OCI-LY1 (cell line): ENCODE measurements at regions not wholly inside any gene's neighbourhood (a gene's known extent, or its start where the extent isn't known, plus 50 kb on each side); places are given as distances from the start of the nearest gene placed in this dataset.

Experiments
- H2AFZ ChIP-seq: fragments of 200-600 bp; sonication (generic), shearing (Covaris generic); 2 replicates; pipeline ENCODE4 v1.6.0; 2014; ENCODE audit warnings: antibody characterized with exemption, mild to moderate bottlenecking, low read length
- H3F3A ChIP-seq: fragments of 200-600 bp; sonication (generic), shearing (Covaris generic); 2 replicates; pipeline ENCODE4 v1.6.0; 2014; ENCODE audit warnings: mild to moderate bottlenecking, antibody characterized with exemption, low read length, moderate library complexity; ENCODE audit not compliant: insufficient read depth
- H3K27ac ChIP-seq: fragments of 200-600 bp; sonication (generic); 2 replicates; pipeline ENCODE4 v1.5.1; 2014; ENCODE audit warnings: low read length, mixed run types, mild to moderate bottlenecking, low read depth; ENCODE audit not compliant: poor library complexity, severe bottlenecking
- H3K27me3 ChIP-seq: fragments of 200-600 bp; sonication (generic); 2 replicates; pipeline ENCODE4 v1.6.0; 2014; ENCODE audit warnings: antibody characterized with exemption, mild to moderate bottlenecking, low read length, moderate library complexity; ENCODE audit not compliant: insufficient read depth
- H3K36me3 ChIP-seq: fragments of 200-600 bp; sonication (generic); 2 replicates; pipeline ENCODE4 v1.6.1; 2014; ENCODE audit warnings: mild to moderate bottlenecking, antibody characterized with exemption, low read length, moderate library complexity, mixed read lengths; ENCODE audit not compliant: insufficient read depth
- H3K4me1 ChIP-seq: fragments of 200-600 bp; sonication (generic); 2 replicates; pipeline ENCODE4 v1.5.1; 2014; ENCODE audit warnings: mild to moderate bottlenecking, low read length, moderate library complexity; ENCODE audit not compliant: insufficient read depth, severe bottlenecking
- H3K4me2 ChIP-seq: fragments of 200-600 bp; sonication (generic), shearing (Covaris generic); 2 replicates; pipeline ENCODE4 v1.6.1; 2014; ENCODE audit warnings: low read length
- H3K4me3 ChIP-seq: fragments of 200-600 bp; sonication (generic); 2 replicates; pipeline ENCODE4 v1.5.1; 2014; ENCODE audit warnings: low read length, low read depth, mild to moderate bottlenecking, mixed read lengths; ENCODE audit not compliant: poor library complexity, severe bottlenecking
- H3K79me2 ChIP-seq: fragments of 200-600 bp; shearing (Covaris generic); 2 replicates; pipeline ENCODE4 v1.6.1; 2016; ENCODE audit warnings: mixed run types, low read length, mixed read lengths; ENCODE audit not compliant: insufficient read depth
- H3K9ac ChIP-seq: fragments of 200-600 bp; sonication (generic), shearing (Covaris generic); 2 replicates; pipeline ENCODE4 v1.6.1; 2014; ENCODE audit warnings: mild to moderate bottlenecking, low read length, mixed read lengths
- H3K9me2 ChIP-seq: fragments of 200-600 bp; sonication (generic), shearing (Covaris generic); 2 replicates; pipeline ENCODE4 v1.6.1; 2014; ENCODE audit warnings: low read depth, mild to moderate bottlenecking, low read length, mixed read lengths
- H3K9me3 ChIP-seq: fragments of 200-600 bp; shearing (Covaris generic); 2 replicates; pipeline ENCODE4 v1.6.1; 2014; ENCODE audit warnings: low read length, mixed read lengths
- H4K20me1 ChIP-seq: fragments of 200-600 bp; sonication (generic), shearing (Covaris generic); 2 replicates; pipeline ENCODE4 v1.6.0; 2016; ENCODE audit warnings: mild to moderate bottlenecking, low read length; ENCODE audit not compliant: insufficient read depth
- EZH2 ChIP-seq: fragments of 200-600 bp; sonication (generic), shearing (Covaris generic); IDR thresholded peaks from 2 replicates; pipeline ENCODE4 v1.8.0; 2017; ENCODE audit warnings: borderline replicate concordance, mixed run types, mild to moderate bottlenecking, antibody characterized with exemption, low read length, moderate library complexity, mixed read lengths
- TF ChIP-seq, protein P1 (sequence below): fragments of 200-600 bp; sonication (generic), shearing (Covaris generic); IDR thresholded peaks from 2 replicates; pipeline ENCODE4 v1.5.1; 2017; ENCODE audit warnings: mild to moderate bottlenecking, antibody characterized with exemption, low read length, moderate library complexity, mixed read lengths

DNA sequence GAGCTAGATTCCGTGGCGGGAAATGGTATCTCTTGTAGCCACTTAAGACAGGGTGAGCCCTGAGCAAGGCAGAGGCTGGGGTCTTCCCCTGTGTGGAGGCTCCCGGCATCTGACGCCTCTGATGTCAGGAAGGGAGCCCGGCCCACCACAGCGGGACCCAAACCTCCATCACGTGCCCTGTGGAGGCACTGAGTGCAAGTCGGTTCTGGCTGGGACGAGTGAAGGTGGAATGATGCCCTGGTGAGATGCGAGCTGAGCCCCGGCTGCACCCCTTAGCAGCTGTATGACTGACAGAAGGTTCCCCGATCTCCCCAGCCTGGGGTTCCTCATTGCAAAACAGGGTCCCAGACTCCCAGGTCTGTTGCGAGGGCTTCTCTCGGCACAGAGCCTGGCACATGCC lies 187.4 kb upstream of the TNRC6C start:
- H3K36me3 ChIP-seq, result no peaks in the 10 kb centered on the region
- no peak overlapping the region for H3K4me2 ChIP-seq
- peaks cover 10% of the 10 kb centered on the region; the same call in 1 of the 2 replicates for H3K27me3 ChIP-seq

DNA sequence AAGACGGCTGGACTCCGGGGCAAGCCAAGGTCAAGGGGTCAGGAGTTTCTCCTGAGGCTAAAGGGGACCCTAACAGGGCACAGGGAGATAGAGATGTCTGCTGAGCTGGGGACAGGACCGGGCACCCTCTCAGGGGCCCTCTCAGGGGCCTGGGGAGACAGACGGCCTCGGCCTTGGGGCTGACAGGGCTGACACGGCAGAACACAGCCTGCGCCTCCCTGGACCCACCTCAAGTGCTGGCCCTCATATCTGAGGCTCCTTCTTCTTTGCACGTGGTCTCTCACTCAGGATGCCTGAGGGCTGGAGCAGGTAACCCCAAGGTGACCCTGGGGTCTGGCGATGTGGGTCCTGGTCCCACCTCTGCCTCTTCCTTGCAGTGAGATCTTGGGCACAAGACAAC lies 186.9 kb upstream of the TNRC6C start:
- H3K79me2 ChIP-seq, result no peaks in the 10 kb centered on the region
- no peak overlapping the region for H3K4me2 ChIP-seq
- no peak for TF ChIP-seq EZH2
- TF ChIP-seq, protein P1, sequence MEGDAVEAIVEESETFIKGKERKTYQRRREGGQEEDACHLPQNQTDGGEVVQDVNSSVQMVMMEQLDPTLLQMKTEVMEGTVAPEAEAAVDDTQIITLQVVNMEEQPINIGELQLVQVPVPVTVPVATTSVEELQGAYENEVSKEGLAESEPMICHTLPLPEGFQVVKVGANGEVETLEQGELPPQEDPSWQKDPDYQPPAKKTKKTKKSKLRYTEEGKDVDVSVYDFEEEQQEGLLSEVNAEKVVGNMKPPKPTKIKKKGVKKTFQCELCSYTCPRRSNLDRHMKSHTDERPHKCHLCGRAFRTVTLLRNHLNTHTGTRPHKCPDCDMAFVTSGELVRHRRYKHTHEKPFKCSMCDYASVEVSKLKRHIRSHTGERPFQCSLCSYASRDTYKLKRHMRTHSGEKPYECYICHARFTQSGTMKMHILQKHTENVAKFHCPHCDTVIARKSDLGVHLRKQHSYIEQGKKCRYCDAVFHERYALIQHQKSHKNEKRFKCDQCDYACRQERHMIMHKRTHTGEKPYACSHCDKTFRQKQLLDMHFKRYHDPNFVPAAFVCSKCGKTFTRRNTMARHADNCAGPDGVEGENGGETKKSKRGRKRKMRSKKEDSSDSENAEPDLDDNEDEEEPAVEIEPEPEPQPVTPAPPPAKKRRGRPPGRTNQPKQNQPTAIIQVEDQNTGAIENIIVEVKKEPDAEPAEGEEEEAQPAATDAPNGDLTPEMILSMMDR, result no peak
- no peaks in the 10 kb centered on the region for H3K36me3 ChIP-seq
- H3K4me1 ChIP-seq, result no peaks in the 10 kb centered on the region
- no peak overlapping the region for H3K9ac ChIP-seq
- no peaks in the 10 kb centered on the region for H3K9me3 ChIP-seq
- H3F3A ChIP-seq, result no peaks in the 10 kb centered on the region
- no peaks in the 10 kb centered on the region for H3K9me2 ChIP-seq
- no peak overlapping the region for H3K27ac ChIP-seq
- no peak overlapping the region for H2AFZ ChIP-seq
- H3K27me3 ChIP-seq, result peaks cover 10% of the 10 kb centered on the region; the same call in 1 of the 2 replicates
- no peaks in the 10 kb centered on the region for H4K20me1 ChIP-seq
- no peak overlapping the region for H3K4me3 ChIP-seq

More for the DNA sequence above, 187.4 kb upstream of the TNRC6C start:
- Histone ChIP-seq H3K4me3 (no peak overlapping the region), H3K9ac (no peak overlapping the region), H3F3A (no peaks in the 10 kb centered on the region), H3K9me2 (no peaks in the 10 kb centered on the region), H3K9me3 (no peaks in the 10 kb centered on the region), H3K4me1 (no peaks in the 10 kb centered on the region), H3K79me2 (no peaks in the 10 kb centered on the region), H3K27ac (no peak overlapping the region), H4K20me1 (no peaks in the 10 kb centered on the region), H2AFZ (no peak overlapping the region)
- no peak for TF ChIP-seq EZH2
- TF ChIP-seq, protein P1, result no peak

DNA sequence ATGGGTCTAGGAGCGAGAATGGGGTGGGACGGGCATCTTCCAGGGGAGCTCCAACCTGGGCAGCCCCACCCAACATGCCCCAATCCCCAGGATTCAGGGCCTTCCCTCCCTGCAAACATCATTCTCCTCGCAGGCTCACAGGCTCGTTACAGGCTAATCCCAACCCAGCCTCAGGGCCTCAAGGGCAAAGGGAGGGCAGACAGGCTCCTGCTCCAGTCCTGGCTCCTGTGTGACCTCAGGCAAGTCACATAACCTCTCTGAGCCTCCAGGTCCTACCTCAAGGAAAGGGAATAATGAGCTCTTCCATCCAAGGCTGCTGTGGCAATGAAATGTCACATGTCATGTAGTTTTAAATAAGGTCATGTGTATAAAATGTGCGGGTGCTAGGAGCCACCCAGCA lies 186.5 kb upstream of the TNRC6C start:
- Histone ChIP-seq H4K20me1 (no peaks in the 10 kb centered on the region), H2AFZ (no peak overlapping the region), H3K4me2 (no peak overlapping the region), H3F3A (no peaks in the 10 kb centered on the region), H3K79me2 (no peaks in the 10 kb centered on the region), H3K9ac (no peak overlapping the region), H3K4me3 (no peak overlapping the region), H3K27me3 (peaks cover 10% of the 10 kb centered on the region; the same call in 1 of the 2 replicates), H3K9me3 (no peaks in the 10 kb centered on the region), H3K9me2 (no peaks in the 10 kb centered on the region), H3K27ac (no peak overlapping the region), H3K4me1 (no peaks in the 10 kb centered on the region), H3K36me3 (no peaks in the 10 kb centered on the region)
- no peak for TF ChIP-seq EZH2
- TF ChIP-seq, protein P1, result no peak
